HG02623 (cell line): ENCODE measurements at regions not wholly inside any gene's neighbourhood (a gene's known extent, or its start where the extent isn't known, plus 50 kb on each side); places are given as distances from the start of the nearest gene placed in this dataset.

Source experiments
- ATAC-seq: cut with Tn5 transposase; IDR thresholded peaks from one replicate; pipeline ENCODE4 v1.9.1; 2021; ENCODE audit warnings: moderate library complexity; ENCODE audit not compliant: unreplicated experiment

DNA sequence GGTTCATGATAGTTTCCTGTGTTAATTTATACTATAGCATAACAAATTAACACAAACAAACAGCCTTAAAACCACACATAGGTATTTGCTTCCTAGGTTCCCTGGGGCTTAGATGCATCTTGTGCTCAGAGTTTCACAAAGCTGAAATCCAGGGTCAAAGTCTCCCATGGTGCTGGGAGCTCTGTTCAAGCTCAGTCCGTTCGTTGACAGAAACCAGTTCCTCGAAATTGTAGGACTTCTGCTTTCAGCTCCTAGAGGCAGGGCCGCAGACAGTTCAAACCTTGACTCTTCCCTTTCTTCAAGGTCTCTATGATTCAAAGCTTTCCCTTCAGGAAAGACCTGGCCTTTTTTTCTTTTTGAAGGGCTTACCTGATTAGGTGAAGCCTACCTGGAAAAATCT, 90.5 kb downstream of the VSTM2A start:
- no peak for ATAC-seq

DNA sequence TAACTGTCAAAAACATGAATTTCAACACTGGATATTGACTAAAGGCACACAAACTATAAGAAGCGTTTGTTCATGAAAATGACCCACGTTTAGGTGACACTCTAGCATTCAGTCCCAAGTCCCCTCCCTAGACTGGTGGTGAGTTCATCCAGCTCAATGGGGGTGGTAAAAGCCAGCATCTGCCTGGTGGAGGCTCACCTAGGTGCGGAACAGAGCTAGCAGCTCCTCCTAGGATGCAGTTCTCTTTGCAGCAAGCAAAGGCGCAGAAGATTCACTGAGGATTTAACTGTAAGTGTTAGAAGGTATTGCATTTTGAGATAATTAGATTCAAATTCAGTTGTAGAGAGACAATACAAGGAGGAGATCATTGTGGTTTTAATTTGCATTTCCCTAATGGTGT, 87.6 kb downstream of the VSTM2A start:
- ATAC-seq = no peak

DNA sequence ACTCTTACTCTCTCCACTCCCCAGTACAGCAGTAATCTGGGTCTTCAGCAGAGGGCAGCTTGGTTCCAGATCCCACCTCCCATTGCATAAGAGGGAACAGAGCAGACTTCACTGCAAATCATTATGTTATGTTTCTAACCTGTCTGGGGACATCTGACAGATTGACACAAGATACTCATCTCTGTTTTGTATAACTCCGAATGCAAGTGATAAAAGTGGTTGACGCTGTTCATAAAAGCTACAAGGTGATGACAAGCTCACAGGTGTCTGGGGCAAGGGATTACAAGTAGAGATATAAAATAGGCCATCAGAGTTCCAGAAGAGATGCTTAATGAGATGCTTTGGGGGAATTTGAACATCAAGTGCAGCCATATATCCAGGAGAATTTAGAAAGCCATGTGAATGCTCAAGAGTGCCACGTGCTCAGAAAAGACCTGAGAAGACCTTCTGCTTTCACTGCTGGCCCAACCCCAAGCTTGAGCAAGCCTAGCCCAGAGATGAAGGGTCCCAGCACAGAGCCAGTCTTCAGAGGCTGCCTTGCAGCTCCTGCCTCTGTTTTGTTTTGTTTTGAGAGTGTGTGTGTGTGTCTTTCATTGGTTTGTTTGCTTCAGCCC, 80.6 kb downstream of the VSTM2A start:
- no peak for ATAC-seq
